GM10266 (cell line): ENCODE measurements at regions not wholly inside any gene's neighbourhood (a gene's known extent, or its start where the extent isn't known, plus 50 kb on each side); places are given as distances from the start of the nearest gene placed in this dataset.

ENCODE experiments used
- DNase-seq: peaks from one replicate; pipeline ENCODE4 v3.0.0; 2012; ENCODE audit errors: extremely low spot score
- TF ChIP-seq, protein P1 (sequence below): IDR thresholded peaks from 2 replicates; pipeline ENCODE4 v1.5.1; 2012; ENCODE audit warnings: mild to moderate bottlenecking, low read depth; ENCODE audit not compliant: control insufficient read depth, insufficient read depth; ENCODE audit errors: missing control alignments

DNA sequence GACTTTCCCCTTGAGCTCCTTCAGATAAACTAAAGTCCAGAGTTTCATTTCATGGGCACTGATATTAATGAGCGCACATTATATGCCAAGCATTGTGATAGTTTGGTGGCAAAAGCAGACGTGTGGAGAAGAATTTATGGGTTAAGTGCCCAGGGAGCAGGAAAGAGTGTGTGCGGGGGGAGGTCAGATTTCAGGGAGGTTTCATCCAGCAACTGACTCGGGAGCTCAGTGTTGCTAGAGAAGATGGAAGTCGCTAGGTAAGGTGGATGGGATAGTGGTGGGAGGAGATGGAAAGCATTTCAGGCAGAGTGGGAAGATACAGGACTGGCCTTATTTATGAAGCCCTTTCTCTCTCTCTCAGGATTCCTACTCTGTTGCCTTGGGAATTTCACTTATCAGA is 223.0 kb downstream of the SNX10 start:
- no peak for DNase-seq
- TF ChIP-seq, protein P1, sequence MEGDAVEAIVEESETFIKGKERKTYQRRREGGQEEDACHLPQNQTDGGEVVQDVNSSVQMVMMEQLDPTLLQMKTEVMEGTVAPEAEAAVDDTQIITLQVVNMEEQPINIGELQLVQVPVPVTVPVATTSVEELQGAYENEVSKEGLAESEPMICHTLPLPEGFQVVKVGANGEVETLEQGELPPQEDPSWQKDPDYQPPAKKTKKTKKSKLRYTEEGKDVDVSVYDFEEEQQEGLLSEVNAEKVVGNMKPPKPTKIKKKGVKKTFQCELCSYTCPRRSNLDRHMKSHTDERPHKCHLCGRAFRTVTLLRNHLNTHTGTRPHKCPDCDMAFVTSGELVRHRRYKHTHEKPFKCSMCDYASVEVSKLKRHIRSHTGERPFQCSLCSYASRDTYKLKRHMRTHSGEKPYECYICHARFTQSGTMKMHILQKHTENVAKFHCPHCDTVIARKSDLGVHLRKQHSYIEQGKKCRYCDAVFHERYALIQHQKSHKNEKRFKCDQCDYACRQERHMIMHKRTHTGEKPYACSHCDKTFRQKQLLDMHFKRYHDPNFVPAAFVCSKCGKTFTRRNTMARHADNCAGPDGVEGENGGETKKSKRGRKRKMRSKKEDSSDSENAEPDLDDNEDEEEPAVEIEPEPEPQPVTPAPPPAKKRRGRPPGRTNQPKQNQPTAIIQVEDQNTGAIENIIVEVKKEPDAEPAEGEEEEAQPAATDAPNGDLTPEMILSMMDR: no peak

- DNase-seq: no peak
- TF ChIP-seq, protein P1: no peak
Observed at GRCh38 chr7:26515314-26515842, 223.7 kb downstream of the SNX10 start.

DNA sequence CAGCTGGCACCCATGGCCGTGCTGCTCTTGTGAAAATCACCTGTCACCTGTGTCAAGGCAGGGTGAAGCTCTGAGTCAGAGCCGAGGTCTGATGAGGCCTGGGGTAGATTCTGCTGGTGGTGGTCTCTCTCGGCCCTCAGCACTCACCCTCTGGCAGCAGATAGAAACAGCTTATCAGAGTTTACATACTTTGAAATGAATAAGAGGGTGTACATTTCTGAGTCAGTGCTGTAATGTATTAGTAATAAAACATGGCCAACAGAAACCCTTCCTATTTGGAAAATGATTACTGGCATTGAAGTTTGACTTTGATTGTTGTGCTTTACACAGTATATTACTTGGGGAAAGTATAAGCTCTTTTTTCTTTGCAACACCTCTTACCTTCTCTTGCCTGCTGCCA is 228.8 kb downstream of the SNX10 start:
- DNase-seq: no peak
- TF ChIP-seq, protein P1: no peak

DNA sequence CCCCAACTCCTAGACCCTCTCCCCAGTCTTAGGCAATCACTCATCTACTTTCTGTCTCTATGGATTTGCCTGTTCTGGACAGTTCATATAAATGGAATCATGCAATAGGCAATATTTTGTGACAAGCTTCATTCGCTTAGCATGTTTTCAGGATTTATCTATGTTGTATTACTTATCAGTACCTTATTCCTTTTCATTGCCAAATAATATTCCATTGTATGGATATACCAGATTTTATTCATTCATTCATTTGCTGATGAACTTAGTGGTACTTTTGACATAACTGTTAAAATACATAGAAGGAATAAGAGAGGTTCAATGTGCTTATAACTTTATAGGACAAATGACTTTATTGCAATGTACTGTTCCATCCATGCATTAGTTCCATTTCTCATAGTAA is 231.0 kb downstream of the SNX10 start:
- TF ChIP-seq, protein P1: no peak
- no peak for DNase-seq

DNA sequence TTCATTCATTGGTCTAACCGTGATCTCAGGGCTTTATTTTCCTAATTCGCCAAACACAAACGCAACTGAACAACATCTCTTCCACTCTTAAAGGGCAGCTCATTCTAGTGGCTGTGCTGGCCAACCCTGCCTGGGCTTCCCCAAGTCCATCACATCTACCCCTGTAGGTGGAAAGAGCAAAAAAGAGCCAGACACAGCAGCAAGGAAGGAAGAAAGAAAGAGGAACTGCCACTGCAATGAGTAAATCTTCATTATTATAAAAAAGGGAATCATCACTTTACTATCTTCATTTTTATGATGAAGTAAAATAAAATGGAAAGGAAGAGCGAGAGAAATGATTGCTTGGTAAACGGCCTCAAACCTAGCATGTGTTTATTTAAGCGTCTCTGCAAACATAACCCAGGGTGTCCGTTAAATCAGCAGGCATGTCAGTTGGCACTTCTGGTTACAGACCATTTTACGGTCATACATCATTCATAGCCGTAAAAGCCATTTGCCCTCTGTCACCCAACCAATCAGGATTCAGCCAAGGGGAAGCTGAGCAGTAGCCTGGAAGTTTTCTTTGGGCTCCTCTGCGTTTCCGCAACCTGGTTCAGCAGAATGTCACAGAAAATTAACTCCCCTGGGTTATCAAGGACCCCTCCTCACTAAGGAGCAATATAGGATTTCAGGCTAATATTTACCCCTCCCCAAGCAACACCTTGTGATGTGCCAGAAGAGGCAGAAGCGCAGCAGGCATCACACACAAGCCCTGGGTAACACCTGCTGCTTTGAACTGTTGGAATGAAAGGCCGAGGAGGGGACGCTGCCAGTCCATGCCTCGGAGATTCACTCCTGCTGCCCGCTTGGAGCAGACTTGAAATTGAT is 234.0 kb downstream of the SNX10 start:
- TF ChIP-seq, protein P1: no peak
- no peak for DNase-seq

GRCh38 chr7:26526265-26526587 is 234.6 kb downstream of the SNX10 start:
- no peak for DNase-seq
- TF ChIP-seq, protein P1: no peak

GRCh38 chr7:26531926-26532325 is 240.3 kb downstream of the SNX10 start:
- no peak for DNase-seq
- TF ChIP-seq, protein P1: no peak
